Liver (tissue), 8 donors: ENCODE measurements at regions not wholly inside any gene's neighbourhood (a gene's known extent, or its start where the extent isn't known, plus 50 kb on each side); places are given as distances from the start of the nearest gene placed in this dataset.

Experiments
- DNase-seq: peaks from one replicate; pipeline ENCODE4 v3.0.0-alpha.2; 2017; ENCODE audit warnings: low spot score
- H3K27ac ChIP-seq, 2 donors: one replicate each; pipeline ENCODE4 v1.7.0; 2013; ENCODE audit warnings: inconsistent platforms in 2 of 2, low read length in 2 of 2, control low read depth in 1 of 2, low read depth in 1 of 2, mild to moderate bottlenecking in 1 of 2
- H3K27me3 ChIP-seq, 4 donors: one replicate each; pipeline versions ENCODE4 v1.6.1 to v1.7.0; 2013; ENCODE audit warnings: low read length in 3 of 4, inconsistent platforms in 1 of 4, mild to moderate bottlenecking in 1 of 4, moderate library complexity in 1 of 4; ENCODE audit not compliant: control insufficient read depth in 4 of 4, insufficient read depth in 4 of 4
- H3K36me3 ChIP-seq, 4 donors: one replicate each; pipeline versions ENCODE4 v1.6.1 to v1.7.0; 2013; ENCODE audit warnings: low read length in 3 of 4, mild to moderate bottlenecking in 3 of 4, low read depth in 1 of 4, moderate library complexity in 1 of 4; ENCODE audit not compliant: control insufficient read depth in 4 of 4, insufficient read depth in 3 of 4
- H3K4me1 ChIP-seq, 4 donors: one replicate each; pipeline versions ENCODE4 v1.6.1 to v1.7.0; 2013; ENCODE audit warnings: low read length in 3 of 4, mild to moderate bottlenecking in 3 of 4, moderate library complexity in 1 of 4; ENCODE audit not compliant: control insufficient read depth in 4 of 4, insufficient read depth in 4 of 4
- H3K4me3 ChIP-seq, 3 donors: one replicate each; pipeline versions ENCODE4 v1.6.1 to v1.7.0; 2013; ENCODE audit warnings: low read length in 3 of 3, control low read depth in 1 of 3, low read depth in 1 of 3, mild to moderate bottlenecking in 1 of 3
- H3K9ac ChIP-seq, 2 donors: one replicate each; pipeline ENCODE4 v1.7.0; 2013; ENCODE audit warnings: low read length in 2 of 2, mild to moderate bottlenecking in 2 of 2, moderate library complexity in 2 of 2, control low read depth in 1 of 2, low read depth in 1 of 2
- H3K9me3 ChIP-seq, 4 donors: one replicate each; pipeline versions ENCODE4 v1.6.1 to v1.7.0; 2013; ENCODE audit warnings: low read length in 3 of 4; ENCODE audit not compliant: control insufficient read depth in 4 of 4
- ATF3 ChIP-seq: IDR thresholded peaks from 2 replicates; pipeline ENCODE4 v1.6.1; 2016; ENCODE audit warnings: antibody characterized with exemption
- CTCF ChIP-seq: fragments of 150-350 bp; IDR thresholded peaks from 2 replicates; pipeline ENCODE4 v1.5.1; 2017; ENCODE audit warnings: improper control_type of control experiment, low read depth, low read length; ENCODE audit not compliant: missing input control
- EGR1 ChIP-seq, 2 donors: IDR thresholded peaks; 2 replicates each; pipeline ENCODE4 v1.6.1; 2016 to 2018; ENCODE audit warnings: antibody characterized with exemption in 2 of 2, low read depth in 2 of 2
- FOXA1 ChIP-seq: IDR thresholded peaks from 2 replicates; pipeline ENCODE4 v1.6.1; 2016; ENCODE audit warnings: antibody characterized with exemption
- FOXA2 ChIP-seq: IDR thresholded peaks from 2 replicates; pipeline ENCODE4 v1.6.1; 2016; ENCODE audit warnings: antibody characterized with exemption
- GABPA ChIP-seq, 2 donors: IDR thresholded peaks in 1 of 2; conservative IDR thresholded peaks in 1 of 2; 2 replicates each; pipeline ENCODE4 v1.6.1; 2016; ENCODE audit warnings: antibody characterized with exemption in 2 of 2, mild to moderate bottlenecking in 1 of 2, moderate library complexity in 1 of 2
- HNF4A ChIP-seq, 2 donors: conservative IDR thresholded peaks; 2 replicates each; pipeline ENCODE4 v1.6.1; 2016; ENCODE audit warnings: antibody characterized with exemption in 2 of 2, mild to moderate bottlenecking in 2 of 2
- HNF4G ChIP-seq: IDR thresholded peaks from 2 replicates; pipeline ENCODE4 v1.6.1; 2016; ENCODE audit warnings: antibody characterized with exemption
- JUND ChIP-seq, 2 donors: IDR thresholded peaks; 2 replicates each; pipeline ENCODE4 v1.6.1; 2016; ENCODE audit warnings: antibody characterized with exemption in 2 of 2
- MAX ChIP-seq: IDR thresholded peaks from 2 replicates; pipeline ENCODE4 v1.6.1; 2016; ENCODE audit warnings: antibody characterized with exemption
- NR2F2 ChIP-seq: IDR thresholded peaks from 2 replicates; pipeline ENCODE4 v1.6.1; 2016; ENCODE audit warnings: antibody characterized with exemption
- RAD21 ChIP-seq, 2 donors: IDR thresholded peaks; 2 replicates each; pipeline ENCODE4 v1.6.1; 2016; ENCODE audit warnings: antibody characterized with exemption in 2 of 2, mild to moderate bottlenecking in 2 of 2
- REST ChIP-seq: IDR thresholded peaks from 2 replicates; pipeline ENCODE4 v1.6.1; 2016; ENCODE audit warnings: antibody characterized with exemption, mild to moderate bottlenecking
- RXRA ChIP-seq, 2 donors: IDR thresholded peaks; 2 replicates each; pipeline ENCODE4 v1.6.1; 2017 to 2018; ENCODE audit warnings: antibody characterized with exemption in 2 of 2, mild to moderate bottlenecking in 1 of 2
- SP1 ChIP-seq: IDR thresholded peaks from 2 replicates; pipeline ENCODE4 v1.6.1; 2018; ENCODE audit warnings: antibody characterized with exemption, mild to moderate bottlenecking
- TAF1 ChIP-seq: conservative IDR thresholded peaks from 2 replicates; pipeline ENCODE4 v1.6.1; 2016; ENCODE audit warnings: antibody characterized with exemption, mild to moderate bottlenecking
- YY1 ChIP-seq: IDR thresholded peaks from 2 replicates; pipeline ENCODE4 v1.6.1; 2016; ENCODE audit warnings: antibody characterized with exemption, mild to moderate bottlenecking
- WGBS: extraction: QIAGEN DNeasy Blood & Tissue Kit; methylation state at CpG from one replicate; pipeline ENCODE4 v1.1.7; 2013; 5-methylcytosine and 5-hydroxymethylcytosine counted together
- donor health status: healthy.
- donor health status: healthy.
- donor health status: healthy.
- donor health status: healthy.
- donor health status: healthy.

GRCh38 chr16:52128361-52128760 lies 418.6 kb downstream of the TOX3 start (continued):
- TF ChIP-seq REST (no peak), RAD21 (IDR thresholded peaks at IDR 0.05) (no peak), GABPA (IDR thresholded peaks at IDR 0.05 in 1 of 2, conservative IDR thresholded peaks at IDR 0.05 in 1 of 2) (no peak), YY1 (no peak), SP1 (no peak), RXRA (IDR thresholded peaks at IDR 0.05) (no peak), FOXA2 (no peak)

- no peaks in the 10 kb centered on the region for H3K36me3 ChIP-seq
- WGBS: 94% methylated on average over 1 of the region's 1 CpG
- H3K27ac ChIP-seq: no peak overlapping the region
- DNase-seq: no peak
- no peak overlapping the region for H3K9ac ChIP-seq
- H3K9me3 ChIP-seq: peaks cover 0 to 3% (median under 1%) of the 10 kb centered on the region in 4 donors
- no peak for TF ChIP-seq TAF1
- TF ChIP-seq YY1: no peak
- no peak for TF ChIP-seq HNF4A (conservative IDR thresholded peaks at IDR 0.05)
- TF ChIP-seq CTCF: no peak
- no peak for TF ChIP-seq NR2F2
- TF ChIP-seq JUND (IDR thresholded peaks at IDR 0.05): no peak
- no peak for TF ChIP-seq MAX
- TF ChIP-seq RXRA (IDR thresholded peaks at IDR 0.05): no peak
- no peak for TF ChIP-seq SP1
- no peak for TF ChIP-seq GABPA (IDR thresholded peaks at IDR 0.05 in 1 of 2, conservative IDR thresholded peaks at IDR 0.05 in 1 of 2)
- no peak for TF ChIP-seq FOXA2
- TF ChIP-seq ATF3: no peak
- TF ChIP-seq FOXA1: no peak
- no peak for TF ChIP-seq HNF4G
- TF ChIP-seq RAD21 (IDR thresholded peaks at IDR 0.05): no peak
- TF ChIP-seq EGR1 (IDR thresholded peaks at IDR 0.05; ENCODE audit: low read depth in 2 of 2): no peak
- H3K4me3 ChIP-seq: no peak overlapping the region
- H3K27me3 ChIP-seq: no peaks in the 10 kb centered on the region
- H3K4me1 ChIP-seq: no peaks in the 10 kb centered on the region
Observed at GRCh38 chr16:52123842-52124241, 423.1 kb downstream of the TOX3 start.
